BLaER1 (cell line): ENCODE measurements at regions not wholly inside any gene's neighbourhood (a gene's known extent, or its start where the extent isn't known, plus 50 kb on each side); places are given as distances from the start of the nearest gene placed in this dataset.
"Not testable (repeated sequence)": the region's sequence is repeated elsewhere in the genome, so short reads cannot be mapped to it uniquely, and the experiment has no call there.

Experiments
- H3K27ac ChIP-seq: shearing (Covaris generic); formaldehyde crosslinking; 2 replicates; pipeline ENCODE4 v1.8.1; 2022
- H3K27me3 ChIP-seq: shearing (Covaris generic); formaldehyde crosslinking; 2 replicates; pipeline ENCODE4 v1.8.1; 2022
- H3K36me3 ChIP-seq: shearing (Covaris generic); formaldehyde crosslinking; 2 replicates; pipeline ENCODE4 v1.8.1; 2022
- H3K4me1 ChIP-seq: shearing (Covaris generic); formaldehyde crosslinking; 2 replicates; pipeline ENCODE4 v1.8.1; 2022
- H3K4me2 ChIP-seq: shearing (Covaris generic); formaldehyde crosslinking; 2 replicates; pipeline ENCODE4 v1.8.1; 2022
- H3K4me3 ChIP-seq: shearing (Covaris generic); formaldehyde crosslinking; 2 replicates; pipeline ENCODE4 v1.8.1; 2022
- H3K9ac ChIP-seq: shearing (Covaris generic); formaldehyde crosslinking; 2 replicates; pipeline ENCODE4 v1.8.1; 2022
- H3K9me3 ChIP-seq: shearing (Covaris generic); formaldehyde crosslinking; 2 replicates; pipeline ENCODE4 v1.8.1; 2022
- H4K20me1 ChIP-seq: shearing (Covaris generic); formaldehyde crosslinking; 2 replicates; pipeline ENCODE4 v1.8.1; 2022

GRCh38 chr9:43139878-43140608, 956.6 kb downstream of the SPATA31A6 start:
- H3K9ac ChIP-seq, H3K36me3 ChIP-seq, H3K27ac ChIP-seq, H3K4me3 ChIP-seq, H3K4me1 ChIP-seq, H4K20me1 ChIP-seq, H3K27me3 ChIP-seq, H3K9me3 ChIP-seq: not testable (repeated sequence)
- H3K4me2 ChIP-seq, result peak overlapping the region; percentile 14; the same call in 1 of the 2 replicates
